GM12878 (cell line): ENCODE measurements at regions not wholly inside any gene's neighbourhood (a gene's known extent, or its start where the extent isn't known, plus 50 kb on each side); places are given as distances from the start of the nearest gene placed in this dataset.

Experiments used
- ATAC-seq: fragments of 200-7000 bp; cut with Tn5 transposase; 3 replicates; pipeline ENCODE4 v1.9.1; 2020; ENCODE audit warnings: mild to moderate bottlenecking, moderate library complexity
- BruUV-seq: library from RNA; stranded (reverse); fragments of 400-500 nt; replicated peaks from 2 replicates; lab custom pipeline; 2021; lab: Mats Ljungman, UMichigan
- CTCF ChIA-PET: fragments of 300-600 bp; sonication (Branson Sonifier 250); formaldehyde crosslinking; extraction: SDS; loops from one replicate; lab custom pipeline; 2021; ENCODE audit warnings: inconsistent platforms; lab: Yijun Ruan, JAX
- POLR2A ChIA-PET: fragments of 350-600 bp; formaldehyde crosslinking; extraction: SDS; loops from one replicate; lab custom pipeline; 2021; ENCODE audit warnings: inconsistent platforms; lab: Charles Lee
- RAD21 ChIA-PET: fragments of 300-600 bp; sonication (Branson Sonifier 250); formaldehyde crosslinking; loops from one replicate; lab custom pipeline; 2023; ENCODE audit warnings: antibody characterized with exemption; ENCODE audit not compliant: unreplicated experiment; lab: Charles Lee
- SMC1A ChIA-PET: fragments of 300-600 bp; sonication (Branson Sonifier 250); formaldehyde crosslinking; loops from one replicate; lab custom pipeline; 2023; ENCODE audit not compliant: unreplicated experiment, uncharacterized antibody; lab: Charles Lee
- DNase-seq: peaks from one replicate; pipeline ENCODE4 v3.0.0-alpha.2; 2011; ENCODE audit warnings: low read depth, low spot score
- FAIRE-seq: peaks from 3 replicates; lab custom pipeline; 2011; peaks lifted over from hg19 to GRCh38; lab: Jason Lieb, UNC
- H2AFZ ChIP-seq: 2 replicates; pipeline ENCODE4 v1.6.0; 2011; ENCODE audit warnings: low read depth, low read length, control low read depth; ENCODE audit not compliant: control insufficient read depth
- H3K27ac ChIP-seq: 2 replicates; pipeline ENCODE4 v1.5.1; 2011; ENCODE audit warnings: control low read depth; ENCODE audit not compliant: control insufficient read depth, insufficient read depth
- H3K27me3 ChIP-seq, 2 experiments: replicated peaks in 1 of 2; 2 replicates each; pipeline versions ENCODE4 v1.6.0 to v1.6.1; 2011; ENCODE audit warnings: low read length in 1 of 2; ENCODE audit not compliant: control insufficient read depth in 2 of 2, insufficient read depth in 2 of 2
- H3K36me3 ChIP-seq, 2 experiments: 2 replicates each; pipeline ENCODE4 v1.5.1; 2011; ENCODE audit warnings: low read length in 1 of 2; ENCODE audit not compliant: control insufficient read depth in 2 of 2, insufficient read depth in 2 of 2
- H3K4me1 ChIP-seq: 2 replicates; pipeline ENCODE4 v1.6.1; 2011; ENCODE audit warnings: mild to moderate bottlenecking, low read length, moderate library complexity, mixed read lengths; ENCODE audit not compliant: control insufficient read depth, insufficient read depth
- H3K4me2 ChIP-seq: 2 replicates; pipeline ENCODE4 v1.6.0; 2011; ENCODE audit warnings: control low read depth; ENCODE audit not compliant: control insufficient read depth, insufficient read depth
- H3K4me3 ChIP-seq: fragments of 200-600 bp; sonication (generic); 2 replicates; pipeline ENCODE4 v1.5.1; 2016
- H3K79me2 ChIP-seq: 2 replicates; pipeline ENCODE4 v1.6.0; 2011; ENCODE audit warnings: low read length; ENCODE audit not compliant: control insufficient read depth, insufficient read depth
- H3K9ac ChIP-seq: 2 replicates; pipeline ENCODE4 v1.8.0; 2011; ENCODE audit warnings: low read length, control low read depth, mixed read lengths; ENCODE audit not compliant: control insufficient read depth, insufficient read depth
- H3K9me3 ChIP-seq: replicated peaks from 3 replicates; pipeline ENCODE4 v1.5.1; 2011; ENCODE audit warnings: mild to moderate bottlenecking, low read length; ENCODE audit not compliant: control insufficient read depth, insufficient read depth
- H4K20me1 ChIP-seq: 2 replicates; pipeline ENCODE4 v1.6.0; 2011; ENCODE audit not compliant: control insufficient read depth, insufficient read depth
- ASH2L ChIP-seq: fragments of 300-600, 200-600 bp; sonication (generic); IDR thresholded peaks from 2 replicates; pipeline ENCODE4 v1.6.1; 2017; ENCODE audit warnings: low read depth, mild to moderate bottlenecking, borderline replicate concordance
- KLF5 ChIP-seq: fragments of 450-650 bp; IDR thresholded peaks from 2 replicates; pipeline ENCODE4 v1.6.1; 2014; ENCODE audit warnings: mild to moderate bottlenecking; ENCODE audit not compliant: partially characterized antibody
- MYC ChIP-seq: IDR thresholded peaks from 2 replicates; pipeline ENCODE4 v1.6.1; 2011; ENCODE audit warnings: mild to moderate bottlenecking, low read length, moderate library complexity, inconsistent platforms; ENCODE audit not compliant: insufficient read depth, insufficient replicate concordance, insufficient read length, severe bottlenecking
- POU2F2 ChIP-seq: IDR thresholded peaks from 3 replicates; pipeline ENCODE4 v1.6.1; 2011; ENCODE audit warnings: low read depth, mild to moderate bottlenecking, low read length, borderline replicate concordance
- RCOR1 ChIP-seq: conservative IDR thresholded peaks from 2 replicates; pipeline ENCODE4 v1.6.1; 2012; ENCODE audit warnings: low read depth, low read length, improper control_type of control experiment
- ZZZ3 ChIP-seq: IDR thresholded peaks from 2 replicates; pipeline ENCODE4 v1.6.1; 2011; ENCODE audit warnings: low read depth; ENCODE audit not compliant: control insufficient read depth, insufficient read length
- WGBS: methylation state at CpG from one replicate; pipeline ENCODE4 v1.1.6; 2016; ENCODE audit warnings: low lambda C conversion rate; ENCODE audit not compliant: insufficient replicate concordance, insufficient coverage; ENCODE audit errors: missing lambda C conversion rate; 5-methylcytosine and 5-hydroxymethylcytosine counted together
- in situ Hi-C: fragments of 300-500 bp; cut with MboI; formaldehyde crosslinking; loops from 9 replicates; pipeline ENCODE4 v1.14.3; 2018; ENCODE audit warnings: mixed read lengths
- intact Hi-C: fragments of 100-400 bp; cut with micrococcal nuclease; formaldehyde crosslinking; loops from one replicate; pipeline ENCODE4 v1.14.2; 2022; ENCODE audit not compliant: unreplicated experiment
- TF ChIP-seq, protein P1 (sequence below): fragments of 450-650 bp; conservative IDR thresholded peaks from 2 replicates; pipeline ENCODE4 v1.6.1; 2017; ENCODE audit warnings: mild to moderate bottlenecking, moderate library complexity
- TF ChIP-seq, protein P2 (sequence below): fragments of 450-650 bp; IDR thresholded peaks from 2 replicates; pipeline ENCODE4 v1.6.1; 2016; ENCODE audit warnings: mild to moderate bottlenecking
- TF ChIP-seq, protein P3 (sequence below): fragments of 450-650 bp; formaldehyde crosslinking; IDR thresholded peaks from 2 replicates; pipeline ENCODE4 v1.5.0; 2022; ENCODE audit warnings: mild to moderate bottlenecking, missing genetic modification characterization

DNA sequence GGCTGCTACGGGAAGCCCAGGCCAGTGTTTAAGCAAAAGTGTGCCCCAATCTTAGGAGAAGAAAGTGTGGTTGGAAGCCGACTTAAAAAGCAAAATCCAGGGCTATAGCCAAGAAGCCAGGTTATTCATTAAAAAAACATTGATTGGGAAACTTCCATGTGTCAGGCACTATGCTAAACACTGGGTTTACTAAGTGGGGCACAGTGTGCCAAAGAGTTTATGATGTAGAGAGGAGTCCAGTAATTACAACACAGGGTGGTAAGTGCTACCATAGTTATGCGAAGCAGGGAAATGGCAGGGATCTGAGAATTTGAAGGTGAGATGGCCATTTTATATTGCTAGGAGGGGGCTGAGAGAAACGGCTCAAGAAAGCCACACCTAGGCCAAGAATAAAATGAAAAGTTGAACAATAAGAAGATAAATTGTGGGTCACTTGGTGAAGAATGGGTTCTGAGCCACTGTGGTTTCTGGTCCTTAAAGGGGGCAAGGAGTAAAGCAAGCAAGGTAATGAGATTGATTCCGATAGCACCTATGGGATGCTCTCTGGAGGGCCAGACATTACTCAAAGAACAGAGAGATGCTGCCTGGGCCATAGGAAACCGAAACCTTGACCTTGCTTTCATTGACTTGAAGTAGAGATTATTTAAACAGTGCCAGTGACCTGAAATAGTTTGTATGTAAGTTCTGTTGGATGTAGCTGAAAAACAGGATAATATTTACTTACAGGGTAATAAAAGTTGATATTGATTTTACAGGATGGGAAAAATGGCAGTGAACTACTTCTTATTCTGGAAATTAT lies 177.8 kb downstream of the GIPC2 start:
- 8% methylated on average over 6 of the region's 6 CpGs for WGBS
- DNase-seq, result no peak
- Histone ChIP-seq H4K20me1 (no peaks in the 10 kb centered on the region), H3K9me3 (no peaks in the 10 kb centered on the region), H3K27me3 (no peaks in the 10 kb centered on the region), H3K27ac (no peak overlapping the region), H3K9ac (no peak overlapping the region), H2AFZ (no peak overlapping the region), H3K4me2 (no peak overlapping the region), H3K79me2 (no peaks in the 10 kb centered on the region), H3K4me1 (no peaks in the 10 kb centered on the region), H3K36me3 (no peaks in the 10 kb centered on the region), H3K4me3 (no peak overlapping the region)
- no TSS peak for BruUV-seq
- ATAC-seq, result no peak
- intact Hi-C loops, result no loop called here
- ChIA-PET CTCF (no interaction called here), RAD21 (no interaction called here), SMC1A (interaction anchor here (0.7 kb wide), 1 partner anchor 49 kb away, joined by 3 read pairs; no protein-coding TSS in a partner anchor), POLR2A (no interaction called here)
- in situ Hi-C loops, result no loop called here
- FAIRE-seq, result no peak
- no peak for TF ChIP-seq ZZZ3
- no peak for TF ChIP-seq KLF5
- no peak for TF ChIP-seq RCOR1

DNA sequence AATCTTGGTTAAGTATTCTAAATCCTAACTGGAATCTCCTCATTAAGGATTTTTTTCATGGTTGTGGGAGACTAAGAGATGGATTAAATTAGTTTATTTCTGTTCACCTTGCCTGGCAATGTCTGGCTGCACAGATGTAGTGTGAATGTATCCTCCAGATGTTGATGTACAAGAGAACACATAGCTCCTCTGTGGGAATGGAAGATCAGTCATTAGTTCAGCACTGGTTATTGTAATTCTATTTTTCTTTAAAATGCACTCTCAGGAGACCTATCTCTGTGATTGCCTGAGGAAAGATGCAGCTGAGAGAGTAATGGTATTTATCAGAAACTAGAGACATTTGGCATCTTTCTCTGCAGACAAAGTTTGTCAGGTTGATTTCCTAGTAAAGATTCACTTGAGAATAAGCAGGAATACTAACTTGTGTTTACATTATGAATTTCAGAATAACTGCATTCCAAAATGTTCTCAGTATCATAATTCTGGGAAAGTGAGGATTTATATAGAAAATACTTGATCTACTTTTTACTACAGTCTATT lies 178.6 kb downstream of the GIPC2 start:
- Histone ChIP-seq H3K27ac (no peak overlapping the region), H3K9me3 (no peaks in the 10 kb centered on the region), H3K79me2 (no peaks in the 10 kb centered on the region), H3K4me3 (no peak overlapping the region), H3K4me1 (no peaks in the 10 kb centered on the region), H3K36me3 (no peaks in the 10 kb centered on the region), H3K4me2 (no peak overlapping the region), H2AFZ (no peak overlapping the region), H3K9ac (no peak overlapping the region), H3K27me3 (no peaks in the 10 kb centered on the region), H4K20me1 (no peaks in the 10 kb centered on the region)
- ChIA-PET POLR2A (no interaction called here), CTCF (no interaction called here), RAD21 (no interaction called here), SMC1A (interaction anchor here (0.7 kb wide), 1 partner anchor 50 kb away, joined by 3 read pairs; no protein-coding TSS in a partner anchor)
- no peak for DNase-seq
- in situ Hi-C loops, result no loop called here
- intact Hi-C loops, result no loop called here
- BruUV-seq, result no TSS peak
- no peak for ATAC-seq
- FAIRE-seq, result no peak
- TF ChIP-seq, protein P1, sequence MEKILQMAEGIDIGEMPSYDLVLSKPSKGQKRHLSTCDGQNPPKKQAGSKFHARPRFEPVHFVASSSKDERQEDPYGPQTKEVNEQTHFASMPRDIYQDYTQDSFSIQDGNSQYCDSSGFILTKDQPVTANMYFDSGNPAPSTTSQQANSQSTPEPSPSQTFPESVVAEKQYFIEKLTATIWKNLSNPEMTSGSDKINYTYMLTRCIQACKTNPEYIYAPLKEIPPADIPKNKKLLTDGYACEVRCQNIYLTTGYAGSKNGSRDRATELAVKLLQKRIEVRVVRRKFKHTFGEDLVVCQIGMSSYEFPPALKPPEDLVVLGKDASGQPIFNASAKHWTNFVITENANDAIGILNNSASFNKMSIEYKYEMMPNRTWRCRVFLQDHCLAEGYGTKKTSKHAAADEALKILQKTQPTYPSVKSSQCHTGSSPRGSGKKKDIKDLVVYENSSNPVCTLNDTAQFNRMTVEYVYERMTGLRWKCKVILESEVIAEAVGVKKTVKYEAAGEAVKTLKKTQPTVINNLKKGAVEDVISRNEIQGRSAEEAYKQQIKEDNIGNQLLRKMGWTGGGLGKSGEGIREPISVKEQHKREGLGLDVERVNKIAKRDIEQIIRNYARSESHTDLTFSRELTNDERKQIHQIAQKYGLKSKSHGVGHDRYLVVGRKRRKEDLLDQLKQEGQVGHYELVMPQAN, result no peak
- TF ChIP-seq POU2F2, result no peak
- TF ChIP-seq, protein P2, sequence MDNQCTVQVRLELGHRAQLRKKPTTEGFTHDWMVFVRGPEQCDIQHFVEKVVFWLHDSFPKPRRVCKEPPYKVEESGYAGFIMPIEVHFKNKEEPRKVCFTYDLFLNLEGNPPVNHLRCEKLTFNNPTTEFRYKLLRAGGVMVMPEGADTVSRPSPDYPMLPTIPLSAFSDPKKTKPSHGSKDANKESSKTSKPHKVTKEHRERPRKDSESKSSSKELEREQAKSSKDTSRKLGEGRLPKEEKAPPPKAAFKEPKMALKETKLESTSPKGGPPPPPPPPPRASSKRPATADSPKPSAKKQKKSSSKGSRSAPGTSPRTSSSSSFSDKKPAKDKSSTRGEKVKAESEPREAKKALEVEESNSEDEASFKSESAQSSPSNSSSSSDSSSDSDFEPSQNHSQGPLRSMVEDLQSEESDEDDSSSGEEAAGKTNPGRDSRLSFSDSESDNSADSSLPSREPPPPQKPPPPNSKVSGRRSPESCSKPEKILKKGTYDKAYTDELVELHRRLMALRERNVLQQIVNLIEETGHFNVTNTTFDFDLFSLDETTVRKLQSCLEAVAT, result no peak
- TF ChIP-seq MYC, result no peak
- TF ChIP-seq, protein P3, sequence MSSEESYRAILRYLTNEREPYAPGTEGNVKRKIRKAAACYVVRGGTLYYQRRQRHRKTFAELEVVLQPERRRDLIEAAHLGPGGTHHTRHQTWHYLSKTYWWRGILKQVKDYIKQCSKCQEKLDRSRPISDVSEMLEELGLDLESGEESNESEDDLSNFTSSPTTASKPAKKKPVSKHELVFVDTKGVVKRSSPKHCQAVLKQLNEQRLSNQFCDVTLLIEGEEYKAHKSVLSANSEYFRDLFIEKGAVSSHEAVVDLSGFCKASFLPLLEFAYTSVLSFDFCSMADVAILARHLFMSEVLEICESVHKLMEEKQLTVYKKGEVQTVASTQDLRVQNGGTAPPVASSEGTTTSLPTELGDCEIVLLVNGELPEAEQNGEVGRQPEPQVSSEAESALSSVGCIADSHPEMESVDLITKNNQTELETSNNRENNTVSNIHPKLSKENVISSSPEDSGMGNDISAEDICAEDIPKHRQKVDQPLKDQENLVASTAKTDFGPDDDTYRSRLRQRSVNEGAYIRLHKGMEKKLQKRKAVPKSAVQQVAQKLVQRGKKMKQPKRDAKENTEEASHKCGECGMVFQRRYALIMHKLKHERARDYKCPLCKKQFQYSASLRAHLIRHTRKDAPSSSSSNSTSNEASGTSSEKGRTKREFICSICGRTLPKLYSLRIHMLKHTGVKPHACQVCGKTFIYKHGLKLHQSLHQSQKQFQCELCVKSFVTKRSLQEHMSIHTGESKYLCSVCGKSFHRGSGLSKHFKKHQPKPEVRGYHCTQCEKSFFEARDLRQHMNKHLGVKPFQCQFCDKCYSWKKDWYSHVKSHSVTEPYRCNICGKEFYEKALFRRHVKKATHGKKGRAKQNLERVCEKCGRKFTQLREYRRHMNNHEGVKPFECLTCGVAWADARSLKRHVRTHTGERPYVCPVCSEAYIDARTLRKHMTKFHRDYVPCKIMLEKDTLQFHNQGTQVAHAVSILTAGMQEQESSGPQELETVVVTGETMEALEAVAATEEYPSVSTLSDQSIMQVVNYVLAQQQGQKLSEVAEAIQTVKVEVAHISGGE (CRISPR knock-in tag), result no peak
- no peak for TF ChIP-seq ASH2L
